H1 (cell line): ENCODE measurements at regions not wholly inside any gene's neighbourhood (a gene's known extent, or its start where the extent isn't known, plus 50 kb on each side); places are given as distances from the start of the nearest gene placed in this dataset.

Experiments used
- CTCF ChIA-PET: fragments of 300-600 bp; sonication (Branson Sonifier 250); formaldehyde crosslinking; loops from one replicate; lab custom pipeline; 2021; ENCODE audit not compliant: partially characterized antibody; lab: Charles Lee
- POLR2A ChIA-PET: fragments of 300-600 bp; sonication (Branson Sonifier 250); formaldehyde crosslinking; loops from one replicate; lab custom pipeline; 2021; ENCODE audit warnings: inconsistent platforms; ENCODE audit not compliant: partially characterized antibody; lab: Charles Lee
- DNase-seq, 2 experiments: peaks; one replicate each; pipeline versions ENCODE4 v3.0.0 to v3.0.0-alpha.2; 2010 to 2022; ENCODE audit warnings: low spot score in 2 of 2, low read depth in 1 of 2, mixed read lengths in 1 of 2
- FAIRE-seq: peaks from 2 replicates; lab custom pipeline; 2011; peaks lifted over from hg19 to GRCh38; lab: Jason Lieb, UNC
- H2AFZ ChIP-seq: 2 replicates; pipeline ENCODE4 v1.8.1; 2012; ENCODE audit warnings: low read length, inconsistent platforms
- H2AK5ac ChIP-seq: 2 replicates; pipeline ENCODE4 v1.6.1; 2013; ENCODE audit warnings: low read depth, low read length
- H2BK120ac ChIP-seq: replicated peaks from 2 replicates; pipeline ENCODE3; 2013; ENCODE audit warnings: low read depth, low read length, inconsistent platforms
- H2BK12ac ChIP-seq: 2 replicates; pipeline ENCODE4 v1.6.1; 2013; ENCODE audit warnings: low read depth, low read length
- H2BK15ac ChIP-seq: 2 replicates; pipeline ENCODE4 v1.6.1; 2013; ENCODE audit warnings: low read length
- H2BK20ac ChIP-seq: 2 replicates; pipeline ENCODE4 v1.6.1; 2013; ENCODE audit warnings: low read length
- H2BK5ac ChIP-seq: 2 replicates; pipeline ENCODE4 v1.6.1; 2013; ENCODE audit warnings: low read depth, low read length
- H3K14ac ChIP-seq: 2 replicates; pipeline ENCODE4 v1.6.1; 2013; ENCODE audit warnings: inconsistent platforms; ENCODE audit not compliant: insufficient read length
- H3K18ac ChIP-seq: 2 replicates; pipeline ENCODE4 v1.6.1; 2013; ENCODE audit warnings: low read length; ENCODE audit errors: extremely low read depth
- H3K23ac ChIP-seq: 2 replicates; pipeline ENCODE4 v1.6.1; 2013; ENCODE audit warnings: inconsistent platforms; ENCODE audit not compliant: insufficient read length
- H3K23me2 ChIP-seq: 2 replicates; pipeline ENCODE4 v1.6.1; 2013; ENCODE audit warnings: low read depth, low read length
- H3K27ac ChIP-seq: 2 replicates; pipeline ENCODE4 v1.6.1; 2011; ENCODE audit warnings: low read depth, low read length, inconsistent platforms
- H3K27me3 ChIP-seq, 4 experiments: replicated peaks in 1 of 4; 1 replicate in 1 of 4; 2 replicates in 3 of 4; pipeline versions ENCODE4 v1.6.1 to v1.8.1; 2011 to 2013; ENCODE audit warnings: low read length in 3 of 4, mild to moderate bottlenecking in 3 of 4, inconsistent platforms in 2 of 4, mixed read lengths in 2 of 4, moderate library complexity in 1 of 4; ENCODE audit not compliant: control insufficient read depth in 3 of 4, insufficient read depth in 3 of 4; ENCODE audit errors: extremely low read depth in 1 of 4
- H3K36me3 ChIP-seq, 4 experiments: 2 replicates each; pipeline versions ENCODE4 v1.6.1 to v1.8.1; 2011 to 2013; ENCODE audit warnings: mild to moderate bottlenecking in 4 of 4, low read length in 3 of 4, moderate library complexity in 2 of 4, control low read depth in 1 of 4, inconsistent platforms in 1 of 4; ENCODE audit not compliant: insufficient read depth in 4 of 4, control insufficient read depth in 2 of 4
- H3K4ac ChIP-seq: replicated peaks from 2 replicates; pipeline ENCODE3; 2013; ENCODE audit warnings: low read length, low read depth, mixed read lengths, inconsistent platforms; ENCODE audit not compliant: insufficient read length
- H3K4me1 ChIP-seq, 4 experiments: replicated peaks in 1 of 4; 1 replicate in 1 of 4; 2 replicates in 3 of 4; pipeline versions ENCODE4 v1.6.1 to v1.8.1; 2011 to 2013; ENCODE audit warnings: low read length in 3 of 4, inconsistent platforms in 2 of 4, mixed read lengths in 1 of 4; ENCODE audit not compliant: insufficient read depth in 4 of 4, control insufficient read depth in 3 of 4
- H3K4me2 ChIP-seq, 2 experiments: 2 replicates each; pipeline versions ENCODE4 v1.6.1 to v1.8.1; 2011 to 2013; ENCODE audit warnings: low read depth in 2 of 2, low read length in 2 of 2, control low read depth in 1 of 2, inconsistent platforms in 1 of 2, mild to moderate bottlenecking in 1 of 2; ENCODE audit not compliant: insufficient read depth in 1 of 2
- H3K4me3 ChIP-seq, 4 experiments: fragments of 200-600, 300-600 bp in 1 of 4; sonication (generic), shearing (Covaris generic), sonication (Bioruptor Twin) in 1 of 4; 2 replicates each; pipeline versions ENCODE4 v1.5.1 to v1.8.1; 2011 to 2016; ENCODE audit warnings: low read length in 4 of 4, low read depth in 3 of 4, control low read depth in 2 of 4, inconsistent platforms in 2 of 4, mild to moderate bottlenecking in 2 of 4, mixed read lengths in 1 of 4, moderate library complexity in 1 of 4; ENCODE audit not compliant: insufficient read depth in 2 of 4; ENCODE audit errors: extremely low read depth in 1 of 4
- H3K56ac ChIP-seq: replicated peaks from 2 replicates; pipeline ENCODE3; 2013; ENCODE audit warnings: low read depth, mild to moderate bottlenecking, mixed read lengths, low read length, inconsistent platforms; ENCODE audit not compliant: insufficient read length
- H3K79me1 ChIP-seq: 2 replicates; pipeline ENCODE4 v1.6.1; 2013; ENCODE audit warnings: low read depth, low read length, control low read depth
- H3K79me2 ChIP-seq, 2 experiments: 2 replicates each; pipeline versions ENCODE4 v1.6.1 to v1.8.1; 2012 to 2013; ENCODE audit warnings: low read length in 2 of 2, mild to moderate bottlenecking in 2 of 2, inconsistent platforms in 1 of 2; ENCODE audit not compliant: insufficient read depth in 2 of 2, control insufficient read depth in 1 of 2
- H3K9ac ChIP-seq, 4 experiments: replicated peaks in 1 of 4; 1 replicate in 1 of 4; 2 replicates in 3 of 4; pipeline versions ENCODE4 v1.6.1 to v1.8.1; 2011 to 2013; ENCODE audit warnings: low read depth in 3 of 4, low read length in 3 of 4, control low read depth in 2 of 4, mild to moderate bottlenecking in 2 of 4, moderate library complexity in 2 of 4, inconsistent platforms in 1 of 4; ENCODE audit errors: extremely low read depth in 1 of 4
- H3K9me3 ChIP-seq, 2 experiments: 2 replicates each; pipeline versions ENCODE4 v1.6.1 to v1.8.1; 2012 to 2013; ENCODE audit warnings: mild to moderate bottlenecking in 2 of 2, moderate library complexity in 2 of 2, control low read depth in 1 of 2, inconsistent platforms in 1 of 2, low read depth in 1 of 2, low read length in 1 of 2, mixed read lengths in 1 of 2; ENCODE audit not compliant: insufficient read depth in 2 of 2
- H4K20me1 ChIP-seq, 2 experiments: replicated peaks in 1 of 2; 2 replicates each; pipeline versions ENCODE3 to v1.8.1; 2011 to 2013; ENCODE audit warnings: inconsistent platforms in 2 of 2, low read length in 2 of 2, mild to moderate bottlenecking in 1 of 2; ENCODE audit not compliant: insufficient read depth in 2 of 2, control insufficient read depth in 1 of 2
- H4K5ac ChIP-seq: 2 replicates; pipeline ENCODE4 v1.6.1; 2013; ENCODE audit warnings: low read length, low read depth, mixed read lengths, inconsistent platforms; ENCODE audit not compliant: insufficient read length
- H4K8ac ChIP-seq: 2 replicates; pipeline ENCODE4 v1.8.0; 2013; ENCODE audit warnings: mild to moderate bottlenecking, moderate library complexity, low read length, inconsistent platforms; ENCODE audit not compliant: insufficient read depth; ENCODE audit errors: extremely low read depth
- H4K91ac ChIP-seq: replicated peaks from 2 replicates; pipeline ENCODE3; 2013; ENCODE audit warnings: low read length, mixed read lengths, inconsistent platforms; ENCODE audit not compliant: insufficient read length
- ASH2L ChIP-seq: fragments of 200-600, 300-600 bp; sonication (generic); IDR thresholded peaks from one replicate; pipeline ENCODE4 v1.7.1; 2017; ENCODE audit warnings: low read length
- BRCA1 ChIP-seq: IDR thresholded peaks from 2 replicates; pipeline ENCODE4 v1.6.1; 2012; ENCODE audit warnings: low read depth, low read length, improper control_type of control experiment
- JUND ChIP-seq: IDR thresholded peaks from 2 replicates; pipeline ENCODE4 v1.6.1; 2011; ENCODE audit warnings: mild to moderate bottlenecking, improper control_type of control experiment, low read length
- RAD21 ChIP-seq, 2 experiments: IDR thresholded peaks in 1 of 2; conservative IDR thresholded peaks in 1 of 2; 2 replicates each; pipeline ENCODE4 v1.6.1; 2011; ENCODE audit warnings: low read depth in 2 of 2, low read length in 2 of 2, improper control_type of control experiment in 1 of 2, inconsistent platforms in 1 of 2, mild to moderate bottlenecking in 1 of 2, moderate library complexity in 1 of 2
- RBBP5 ChIP-seq: IDR thresholded peaks from 2 replicates; pipeline ENCODE4 v1.7.1; 2012; ENCODE audit warnings: low read depth, mild to moderate bottlenecking, inconsistent platforms, low read length, moderate library complexity, borderline replicate concordance
- RFX5 ChIP-seq: IDR thresholded peaks from 2 replicates; pipeline ENCODE4 v1.6.1; 2011; ENCODE audit warnings: low read depth, low read length, improper control_type of control experiment, borderline replicate concordance
- SIN3A ChIP-seq, 2 experiments: IDR thresholded peaks in 1 of 2; conservative IDR thresholded peaks in 1 of 2; 2 replicates each; pipeline ENCODE4 v1.6.1; 2011 to 2012; ENCODE audit warnings: low read length in 2 of 2, improper control_type of control experiment in 1 of 2, low read depth in 1 of 2, mild to moderate bottlenecking in 1 of 2
- SRF ChIP-seq: IDR thresholded peaks from 2 replicates; pipeline ENCODE4 v1.6.1; 2011; ENCODE audit warnings: mild to moderate bottlenecking, low read depth, low read length, moderate library complexity
- TAF7 ChIP-seq: optimal IDR thresholded peaks from 2 replicates; pipeline ENCODE3; 2011; ENCODE audit warnings: low read depth, mild to moderate bottlenecking, inconsistent platforms, low read length, moderate library complexity, borderline replicate concordance
- ZNF274 ChIP-seq: IDR thresholded peaks from 2 replicates; pipeline ENCODE4 v1.7.0; 2012; ENCODE audit warnings: low read length, borderline replicate concordance; ENCODE audit errors: extremely low read depth
- WGBS, 2 experiments: shearing (Covaris generic) in 1 of 2; methylation state at CpG; one replicate each; pipeline versions ENCODE4 v1.1.6 to v1.1.7; 2013 to 2015; ENCODE audit warnings: low lambda C conversion rate in 2 of 2, mixed read lengths in 2 of 2, inconsistent platforms in 1 of 2, low coverage in 1 of 2, missing lambda C conversion rate in 1 of 2; ENCODE audit not compliant: insufficient replicate concordance in 2 of 2, insufficient coverage in 1 of 2, insufficient read length in 1 of 2; ENCODE audit errors: extremely low coverage in 1 of 2, missing lambda C conversion rate in 1 of 2; 5-methylcytosine and 5-hydroxymethylcytosine counted together
- TF ChIP-seq, protein P1 (sequence below): IDR thresholded peaks from 2 replicates; pipeline ENCODE4 v1.6.1; 2012; ENCODE audit warnings: low read length, inconsistent platforms
- TF ChIP-seq, protein P2 (sequence below): IDR thresholded peaks from 2 replicates; pipeline ENCODE4 v1.6.1; 2012; ENCODE audit warnings: inconsistent platforms

DNA sequence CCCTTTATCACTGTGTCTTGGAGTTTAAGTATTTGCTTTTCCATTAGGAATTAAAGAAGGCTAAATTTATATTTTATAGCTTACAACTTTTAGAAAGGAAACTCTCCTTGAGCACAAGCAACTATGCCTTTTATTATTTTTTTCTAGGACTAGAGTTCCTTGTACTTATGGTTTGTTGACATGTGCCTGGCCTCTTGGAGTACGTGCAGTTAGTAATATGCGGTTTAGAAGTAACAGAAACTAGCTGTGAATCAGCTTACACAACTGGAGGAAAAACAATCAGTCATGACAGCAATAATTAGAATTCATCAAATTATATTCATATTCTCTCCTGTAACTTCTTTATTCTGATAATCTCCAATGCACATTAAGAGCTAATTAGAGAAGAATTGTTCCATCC, 428.7 kb downstream of the AEBP2 start:
- H2BK15ac ChIP-seq = no peak overlapping the region
- H3K27me3 ChIP-seq = no peaks in the 10 kb centered on the region
- no peak overlapping the region for H2BK12ac ChIP-seq
- no peaks in the 10 kb centered on the region for H4K20me1 ChIP-seq
- H2BK5ac ChIP-seq = no peak overlapping the region
- no peak overlapping the region for H3K23ac ChIP-seq
- no peaks in the 10 kb centered on the region for H3K9me3 ChIP-seq
- TF ChIP-seq ZNF274 (no peak), SIN3A (conservative IDR thresholded peaks at IDR 0.05 in 1 of 2, IDR thresholded peaks at IDR 0.05 in 1 of 2; ENCODE audit: low read depth in 1 of 2, low read length in 2 of 2) (no peak), TAF7 (no peak), JUND (no peak), RFX5 (no peak), RAD21 (IDR thresholded peaks at IDR 0.05 in 1 of 2, conservative IDR thresholded peaks at IDR 0.05 in 1 of 2; ENCODE audit: low read depth in 2 of 2, low read length in 2 of 2) (no peak), BRCA1 (no peak), RBBP5 (no peak), ASH2L (no peak), SRF (no peak)
- TF ChIP-seq, protein P1, sequence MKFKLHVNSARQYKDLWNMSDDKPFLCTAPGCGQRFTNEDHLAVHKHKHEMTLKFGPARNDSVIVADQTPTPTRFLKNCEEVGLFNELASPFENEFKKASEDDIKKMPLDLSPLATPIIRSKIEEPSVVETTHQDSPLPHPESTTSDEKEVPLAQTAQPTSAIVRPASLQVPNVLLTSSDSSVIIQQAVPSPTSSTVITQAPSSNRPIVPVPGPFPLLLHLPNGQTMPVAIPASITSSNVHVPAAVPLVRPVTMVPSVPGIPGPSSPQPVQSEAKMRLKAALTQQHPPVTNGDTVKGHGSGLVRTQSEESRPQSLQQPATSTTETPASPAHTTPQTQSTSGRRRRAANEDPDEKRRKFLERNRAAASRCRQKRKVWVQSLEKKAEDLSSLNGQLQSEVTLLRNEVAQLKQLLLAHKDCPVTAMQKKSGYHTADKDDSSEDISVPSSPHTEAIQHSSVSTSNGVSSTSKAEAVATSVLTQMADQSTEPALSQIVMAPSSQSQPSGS = no peak
- TF ChIP-seq, protein P2, sequence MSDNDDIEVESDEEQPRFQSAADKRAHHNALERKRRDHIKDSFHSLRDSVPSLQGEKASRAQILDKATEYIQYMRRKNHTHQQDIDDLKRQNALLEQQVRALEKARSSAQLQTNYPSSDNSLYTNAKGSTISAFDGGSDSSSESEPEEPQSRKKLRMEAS = no peak
- TF ChIP-seq, all 59 proteins: peak for 0
- Histone ChIP-seq H3K36me3 (no peaks in the 10 kb centered on the region), H3K9ac (no peak overlapping the region), H2AK5ac (no peak overlapping the region), H3K14ac (no peak overlapping the region), H3K56ac (no peak overlapping the region), H2AFZ (no peak overlapping the region), H3K4me1 (no peaks in the 10 kb centered on the region), H2BK120ac (no peak overlapping the region), H3K79me1 (no peaks in the 10 kb centered on the region), H3K23me2 (no peaks in the 10 kb centered on the region), H2BK20ac (no peak overlapping the region), H3K4me2 (no peak overlapping the region), H3K79me2 (no peaks in the 10 kb centered on the region), H4K91ac (no peak overlapping the region), H3K18ac (no peak overlapping the region), H4K8ac (no peak overlapping the region), H3K4me3 (no peak overlapping the region), H4K5ac (no peak overlapping the region), H3K4ac (no peak overlapping the region), H3K27ac (no peak overlapping the region)
- no peak for FAIRE-seq
- DNase-seq = no peak
- 95% methylated on average over 2 of the region's 2 CpGs; no CpG with 5 or more reads in 1 of the 2 experiments for WGBS, 2 experiments
- CTCF ChIA-PET = interaction anchor here (1.6 kb wide), 1 partner anchor 7 kb away, joined by 4 read pairs; no protein-coding TSS in a partner anchor
- POLR2A ChIA-PET = interaction anchor here (0.9 kb wide), 1 partner anchor 13 kb away, joined by 3 read pairs; no protein-coding TSS in a partner anchor
